ENCODE measurements at regions not wholly inside any gene's neighbourhood (a gene's known extent, or its start where the extent isn't known, plus 50 kb on each side); places are given as distances from the start of the nearest gene placed in this dataset.
A peak's percentile ranks its signal among the peaks of the same experiment; 100 is the strongest.
"Not testable (repeated sequence)": the region's sequence is repeated elsewhere in the genome, so short reads cannot be mapped to it uniquely, and the experiment has no call there.

- DNase-seq (ENCODE audit: low spot score) = no peak
These were observed 109.3 kb upstream of the ANKRD30BL start for GRCh38 chr2:132270981-132271546.

GRCh38 chr2:132271794-132272193 is 110.0 kb upstream of the ANKRD30BL start:
- intact Hi-C loops (cut with DNase I); DNase-seq (ENCODE audit: low spot score): not testable (repeated sequence)

More at GRCh38 chr2:132270981-132271546, 109.3 kb upstream of the ANKRD30BL start:
- intact Hi-C loops (cut with DNase I) = no loop called here

- intact Hi-C loops (cut with DNase I) = no loop called here
- DNase-seq (ENCODE audit: low spot score) = no peak
These were observed 111.0 kb upstream of the ANKRD30BL start for GRCh38 chr2:132272713-132273112.

- intact Hi-C loops (cut with DNase I); DNase-seq (ENCODE audit: low spot score): not testable (repeated sequence)
These were observed 111.8 kb upstream of the ANKRD30BL start for GRCh38 chr2:132273585-132273984.

- intact Hi-C loops (cut with DNase I) = no loop called here
- DNase-seq (ENCODE audit: low spot score) = no peak
These were observed 112.2 kb upstream of the ANKRD30BL start for GRCh38 chr2:132274000-132274399.

GRCh38 chr2:132275396-132275795 is 113.6 kb upstream of the ANKRD30BL start:
- no peak for DNase-seq (ENCODE audit: low spot score)
- intact Hi-C loops (cut with DNase I) = no loop called here

GRCh38 chr2:132276571-132276981 is 114.8 kb upstream of the ANKRD30BL start:
- intact Hi-C loops (cut with DNase I) = no loop called here
- DNase-seq (ENCODE audit: low spot score) = no peak

GRCh38 chr2:132278267-132278666 is 116.5 kb upstream of the ANKRD30BL start:
- no peak for DNase-seq (ENCODE audit: low spot score)

GRCh38 chr2:132279344-132279743 is 117.6 kb upstream of the ANKRD30BL start:
- DNase-seq (ENCODE audit: low spot score) = no peak
- intact Hi-C loops (cut with DNase I) = no loop called here

More at GRCh38 chr2:132278267-132278666, 116.5 kb upstream of the ANKRD30BL start:
- intact Hi-C loops (cut with DNase I) = no loop called here

- no peak for DNase-seq (ENCODE audit: low spot score)
These were observed 118.3 kb upstream of the ANKRD30BL start for GRCh38 chr2:132279930-132280615.

GRCh38 chr2:132280912-132281311 is 119.2 kb upstream of the ANKRD30BL start:
- no peak for DNase-seq (ENCODE audit: low spot score)
- intact Hi-C loops (cut with DNase I) = no loop called here

More at GRCh38 chr2:132279930-132280615, 118.3 kb upstream of the ANKRD30BL start:
- intact Hi-C loops (cut with DNase I) = no loop called here

GRCh38 chr2:132282104-132282503 is 120.4 kb upstream of the ANKRD30BL start:
- intact Hi-C loops (cut with DNase I) = not testable (repeated sequence)

GRCh38 chr2:132282911-132283310 is 121.2 kb upstream of the ANKRD30BL start:
- DNase-seq (ENCODE audit: low spot score) = no peak
- intact Hi-C loops (cut with DNase I) = no loop called here

More at GRCh38 chr2:132282104-132282503, 120.4 kb upstream of the ANKRD30BL start:
- DNase-seq (ENCODE audit: low spot score) = not testable (repeated sequence)

GRCh38 chr2:132286289-132286911 is 124.6 kb upstream of the ANKRD30BL start:
- DNase-seq (ENCODE audit: low spot score); intact Hi-C loops (cut with DNase I): not testable (repeated sequence)

GRCh38 chr2:132287910-132288309 is 126.2 kb upstream of the ANKRD30BL start:
- intact Hi-C loops (cut with DNase I) = not testable (repeated sequence)
- DNase-seq (ENCODE audit: low spot score) = peak; percentile 85

GRCh38 chr2:132289138-132289537 is 127.4 kb upstream of the ANKRD30BL start:
- DNase-seq (ENCODE audit: low spot score); intact Hi-C loops (cut with DNase I): not testable (repeated sequence)

- intact Hi-C loops (cut with DNase I); DNase-seq (ENCODE audit: low spot score): not testable (repeated sequence)
These were observed 126.8 kb upstream of the GPR39 start for GRCh38 chr2:132289812-132290211.

- intact Hi-C loops (cut with DNase I); DNase-seq (ENCODE audit: low spot score): not testable (repeated sequence)
These were observed 115.8 kb upstream of the GPR39 start for GRCh38 chr2:132300592-132301378.

- intact Hi-C loops (cut with DNase I) = not testable (repeated sequence)
- peak; percentile 92 for DNase-seq (ENCODE audit: low spot score)
These were observed 111.8 kb upstream of the GPR39 start for GRCh38 chr2:132304661-132305380.

Measured in posterior vena cava (tissue), 2 donors.